Endodermal cell (in vitro differentiated cells): ENCODE measurements at regions not wholly inside any gene's neighbourhood (a gene's known extent, or its start where the extent isn't known, plus 50 kb on each side); places are given as distances from the start of the nearest gene placed in this dataset.

Experiments used
- DNase-seq: peaks from one replicate; pipeline ENCODE4 v3.0.0-alpha.2; 2017
- H3K27ac ChIP-seq: 2 replicates; pipeline ENCODE4 v1.5.1; 2013; ENCODE audit warnings: mild to moderate bottlenecking, low read depth, low read length, moderate library complexity
- H3K27me3 ChIP-seq: 2 replicates; pipeline ENCODE4 v1.6.1; 2013; ENCODE audit warnings: mild to moderate bottlenecking, low read length, moderate library complexity; ENCODE audit not compliant: insufficient read depth, control insufficient read depth, poor library complexity, severe bottlenecking
- H3K36me3 ChIP-seq: 2 replicates; pipeline ENCODE4 v1.7.0; 2013; ENCODE audit warnings: mild to moderate bottlenecking, low read length, moderate library complexity; ENCODE audit not compliant: control insufficient read depth, insufficient read depth
- H3K4me1 ChIP-seq: one replicate; pipeline ENCODE4 v1.7.0; 2013; ENCODE audit warnings: low read length; ENCODE audit not compliant: control insufficient read depth, insufficient read depth
- H3K4me3 ChIP-seq: 2 replicates; pipeline ENCODE4 v1.5.1; 2013; ENCODE audit warnings: mild to moderate bottlenecking, low read length, moderate library complexity
- H3K9ac ChIP-seq: 2 replicates; pipeline ENCODE4 v1.6.1; 2013; ENCODE audit warnings: mild to moderate bottlenecking, low read length, moderate library complexity; ENCODE audit not compliant: poor library complexity, severe bottlenecking; ENCODE audit errors: extremely low read depth
- H3K9me3 ChIP-seq: 2 replicates; pipeline ENCODE4 v1.6.1; 2013; ENCODE audit warnings: mild to moderate bottlenecking, low read length, moderate library complexity; ENCODE audit not compliant: control insufficient read depth
- H3K27ac Mint-ChIP-seq: 2 replicates; pipeline ENCODE4 v1.8.0; 2020; ENCODE audit warnings: mixed read lengths
- H3K27me3 Mint-ChIP-seq: 2 replicates; pipeline ENCODE4 v1.8.0; 2021; ENCODE audit warnings: mild to moderate bottlenecking, mixed read lengths; ENCODE audit not compliant: insufficient read depth
- H3K36me3 Mint-ChIP-seq: 2 replicates; pipeline ENCODE4 v1.8.0; 2020; ENCODE audit warnings: low read depth, mixed read lengths
- H3K4me1 Mint-ChIP-seq: 2 replicates; pipeline ENCODE4 v1.8.0; 2020; ENCODE audit warnings: mixed read lengths
- H3K4me3 Mint-ChIP-seq: 2 replicates; pipeline ENCODE4 v1.8.0; 2020; ENCODE audit warnings: mild to moderate bottlenecking, moderate library complexity, mixed read lengths
- H3K9me3 Mint-ChIP-seq: 2 replicates; pipeline ENCODE4 v1.8.0; 2020; ENCODE audit warnings: mild to moderate bottlenecking, mixed read lengths
- WGBS, 2 experiments: methylation state at CpG; one replicate each; pipeline versions ENCODE4 v1.1.5 to v1.1.7; 2013; ENCODE audit warnings: missing lambda C conversion rate in 2 of 2, mixed read lengths in 1 of 2; ENCODE audit not compliant: insufficient coverage in 1 of 2, insufficient read length in 1 of 2; 5-methylcytosine and 5-hydroxymethylcytosine counted together
- TF ChIP-seq, protein P1 (sequence below): fragments of 200-600 bp; sonication (generic); conservative IDR thresholded peaks from 2 replicates; pipeline ENCODE4 v1.5.0; 2021; ENCODE audit warnings: antibody characterized with exemption, mild to moderate bottlenecking

DNA sequence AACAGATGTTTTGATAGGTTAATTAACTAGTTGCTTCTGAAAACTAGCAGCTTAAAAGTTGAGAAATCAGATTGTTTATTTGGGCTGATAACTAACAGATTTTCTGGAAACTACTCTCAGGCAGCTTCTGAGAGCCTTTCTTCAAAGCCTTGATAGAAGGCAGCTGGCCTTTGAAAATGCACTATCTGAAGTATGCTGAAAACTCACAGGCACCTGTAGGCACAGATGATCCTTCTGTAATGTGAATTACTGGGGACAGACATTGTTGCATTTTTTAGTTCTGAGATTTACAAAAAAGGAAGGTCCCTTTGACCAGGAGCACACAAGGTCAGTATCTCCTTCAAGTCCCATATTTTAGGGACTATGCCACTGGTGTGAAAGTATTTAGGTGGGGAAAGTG lies 460.8 kb upstream of the CNTN5 start:
- H3K4me3 Mint-ChIP-seq: no peak overlapping the region
- Histone ChIP-seq H3K27me3 (no peaks in the 10 kb centered on the region), H3K36me3 (no peaks in the 10 kb centered on the region), H3K9ac (no peak overlapping the region), H3K4me3 (peak overlapping the region; percentile 25), H3K9me3 (no peaks in the 10 kb centered on the region), H3K27ac (no peak overlapping the region), H3K4me1 (peaks cover 10% of the 10 kb centered on the region)
- H3K9me3 Mint-ChIP-seq: no peaks in the 10 kb centered on the region
- TF ChIP-seq, protein P1, sequence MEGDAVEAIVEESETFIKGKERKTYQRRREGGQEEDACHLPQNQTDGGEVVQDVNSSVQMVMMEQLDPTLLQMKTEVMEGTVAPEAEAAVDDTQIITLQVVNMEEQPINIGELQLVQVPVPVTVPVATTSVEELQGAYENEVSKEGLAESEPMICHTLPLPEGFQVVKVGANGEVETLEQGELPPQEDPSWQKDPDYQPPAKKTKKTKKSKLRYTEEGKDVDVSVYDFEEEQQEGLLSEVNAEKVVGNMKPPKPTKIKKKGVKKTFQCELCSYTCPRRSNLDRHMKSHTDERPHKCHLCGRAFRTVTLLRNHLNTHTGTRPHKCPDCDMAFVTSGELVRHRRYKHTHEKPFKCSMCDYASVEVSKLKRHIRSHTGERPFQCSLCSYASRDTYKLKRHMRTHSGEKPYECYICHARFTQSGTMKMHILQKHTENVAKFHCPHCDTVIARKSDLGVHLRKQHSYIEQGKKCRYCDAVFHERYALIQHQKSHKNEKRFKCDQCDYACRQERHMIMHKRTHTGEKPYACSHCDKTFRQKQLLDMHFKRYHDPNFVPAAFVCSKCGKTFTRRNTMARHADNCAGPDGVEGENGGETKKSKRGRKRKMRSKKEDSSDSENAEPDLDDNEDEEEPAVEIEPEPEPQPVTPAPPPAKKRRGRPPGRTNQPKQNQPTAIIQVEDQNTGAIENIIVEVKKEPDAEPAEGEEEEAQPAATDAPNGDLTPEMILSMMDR: no peak
- H3K4me1 Mint-ChIP-seq: peaks cover 12% of the 10 kb centered on the region
- no peaks in the 10 kb centered on the region for H3K27me3 Mint-ChIP-seq
- DNase-seq: no peak
- H3K27ac Mint-ChIP-seq: no peak overlapping the region
- H3K36me3 Mint-ChIP-seq: no peaks in the 10 kb centered on the region

DNA sequence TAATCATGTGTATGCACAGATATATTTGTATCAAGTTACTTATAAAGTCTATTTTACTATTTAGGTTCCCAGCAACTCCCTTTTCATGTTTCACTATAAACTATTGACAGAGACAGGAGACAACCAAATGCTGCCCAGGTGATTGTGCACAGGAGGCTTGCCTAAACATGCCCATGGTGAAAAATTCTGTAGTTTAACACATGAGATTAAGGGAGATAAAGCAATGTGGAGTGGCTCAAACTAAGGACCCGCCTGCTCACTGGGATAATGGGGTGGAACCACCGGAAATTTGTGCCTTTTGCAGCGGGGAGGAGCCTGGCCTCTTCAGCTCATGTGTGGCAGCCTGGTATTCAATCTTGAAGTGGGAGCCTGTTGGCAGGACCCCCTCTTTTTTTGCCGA lies 459.5 kb upstream of the CNTN5 start:
- Mint-ChIP-seq H3K9me3 (no peaks in the 10 kb centered on the region), H3K4me3 (no peak overlapping the region), H3K27me3 (no peaks in the 10 kb centered on the region), H3K27ac (no peak overlapping the region), H3K36me3 (no peaks in the 10 kb centered on the region), H3K4me1 (peaks cover 12% of the 10 kb centered on the region)
- no peaks in the 10 kb centered on the region for H3K9me3 ChIP-seq
- peaks cover 10% of the 10 kb centered on the region for H3K4me1 ChIP-seq
- H3K9ac ChIP-seq: no peak overlapping the region
- TF ChIP-seq, protein P1: no peak
- H3K27me3 ChIP-seq: no peaks in the 10 kb centered on the region
- DNase-seq: peak; percentile 46
- no peak overlapping the region for H3K27ac ChIP-seq
- H3K4me3 ChIP-seq: no peak overlapping the region
- 81 to 95% methylated on average over 3 to 4 of the region's 4 CpGs for WGBS, 2 experiments
- no peaks in the 10 kb centered on the region for H3K36me3 ChIP-seq

DNA sequence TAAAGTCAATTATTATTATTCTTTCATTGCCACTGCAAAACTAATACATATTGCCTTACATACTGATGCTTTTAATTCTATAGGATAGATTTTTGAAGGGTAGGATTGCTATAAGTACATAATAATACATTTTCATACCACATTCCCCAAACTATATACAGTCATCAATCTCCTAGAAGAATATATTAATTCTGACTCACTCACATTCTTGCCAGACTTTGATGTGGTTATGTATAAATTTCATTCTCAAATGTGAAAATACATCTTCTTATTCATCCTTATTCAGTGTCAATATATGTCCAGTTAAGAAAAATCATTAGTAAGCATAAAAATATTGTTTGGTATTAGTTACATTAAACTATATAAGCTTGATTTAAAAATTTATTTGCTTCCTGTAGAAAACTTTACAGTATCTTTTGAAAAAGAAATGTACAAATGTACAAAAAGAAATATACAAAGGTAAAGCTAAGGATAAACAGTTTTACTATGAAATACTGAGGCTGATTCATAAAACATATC lies 458.8 kb upstream of the CNTN5 start:
- Mint-ChIP-seq H3K9me3 (no peaks in the 10 kb centered on the region), H3K27me3 (no peaks in the 10 kb centered on the region), H3K4me1 (peaks cover 12% of the 10 kb centered on the region), H3K4me3 (no peak overlapping the region), H3K27ac (no peak overlapping the region), H3K36me3 (no peaks in the 10 kb centered on the region)
- TF ChIP-seq, protein P1: no peak
- H3K9ac ChIP-seq: no peak overlapping the region
- H3K4me3 ChIP-seq: no peak overlapping the region
- DNase-seq: no peak
- H3K4me1 ChIP-seq: peaks cover 10% of the 10 kb centered on the region
- H3K27ac ChIP-seq: no peak overlapping the region
- H3K27me3 ChIP-seq: no peaks in the 10 kb centered on the region
- H3K36me3 ChIP-seq: no peaks in the 10 kb centered on the region
- H3K9me3 ChIP-seq: no peaks in the 10 kb centered on the region
